Midbrain (tissue), 1 donor: ENCODE measurements at regions not wholly inside any gene's neighbourhood (a gene's known extent, or its start where the extent isn't known, plus 50 kb on each side); places are given as distances from the start of the nearest gene placed in this dataset.

Experiments used
- DNase-seq: peaks from one replicate; lab custom pipeline; 2025; lab: John Stamatoyannopoulos, UW

GRCh38 chr4:159444678-159445077, 341.8 kb downstream of the RAPGEF2 start:
- DNase-seq = no peak

GRCh38 chr4:159445692-159446091, 342.8 kb downstream of the RAPGEF2 start:
- no peak for DNase-seq

DNA sequence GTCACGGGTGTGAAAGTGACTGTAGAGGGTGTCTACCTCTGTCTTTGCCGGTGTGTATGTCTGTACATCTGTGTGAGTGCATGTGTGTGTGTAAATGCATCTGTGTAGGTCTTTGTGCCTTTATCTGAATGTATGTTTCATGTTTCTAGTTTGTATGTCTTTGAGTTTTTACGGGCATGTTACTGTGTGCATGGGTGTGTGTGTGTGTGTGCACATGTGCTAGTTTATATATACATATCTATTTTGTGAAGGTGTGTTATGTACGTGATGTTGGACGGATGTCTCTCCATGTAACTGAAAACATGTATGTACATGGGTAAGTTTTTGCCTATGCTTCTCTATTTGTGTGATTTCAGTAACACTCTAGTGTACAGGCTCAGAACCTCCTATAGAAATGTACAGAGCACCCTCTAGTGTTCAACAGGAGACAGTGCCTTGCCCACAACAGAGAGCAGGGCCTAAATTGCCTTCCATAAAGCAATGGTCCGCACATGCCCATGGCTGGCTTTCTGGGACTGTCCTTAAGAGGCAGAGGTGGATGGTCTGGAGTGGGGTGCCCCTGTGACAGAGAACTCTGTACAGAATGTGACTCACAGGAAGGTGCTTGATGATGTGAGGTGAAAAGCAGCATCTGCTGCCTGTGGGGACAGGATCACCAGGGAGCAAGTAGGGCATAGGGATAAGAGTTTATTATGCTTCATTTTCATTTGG, 343.5 kb downstream of the RAPGEF2 start:
- DNase-seq = peak; percentile 56

DNA sequence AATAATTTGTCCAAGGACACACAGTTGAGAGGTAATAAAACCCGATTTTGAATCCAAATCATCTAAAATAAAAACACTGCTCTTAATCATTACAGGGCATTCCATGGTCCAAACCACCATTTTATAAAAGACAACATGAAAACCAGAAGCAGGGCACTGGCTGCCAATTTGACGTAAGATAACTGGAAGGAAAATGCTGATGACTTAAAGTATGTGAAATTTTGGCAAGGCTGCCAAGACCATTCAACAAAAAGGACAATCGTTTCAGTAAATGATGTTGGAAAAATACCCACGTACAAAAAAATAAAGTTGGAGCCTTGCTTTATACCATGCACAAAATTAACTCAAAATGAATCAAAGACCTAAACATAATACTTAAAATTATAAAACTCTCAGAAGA, 344.4 kb downstream of the RAPGEF2 start:
- DNase-seq = no peak

GRCh38 chr4:159451006-159451405, 348.1 kb downstream of the RAPGEF2 start:
- no peak for DNase-seq

DNA sequence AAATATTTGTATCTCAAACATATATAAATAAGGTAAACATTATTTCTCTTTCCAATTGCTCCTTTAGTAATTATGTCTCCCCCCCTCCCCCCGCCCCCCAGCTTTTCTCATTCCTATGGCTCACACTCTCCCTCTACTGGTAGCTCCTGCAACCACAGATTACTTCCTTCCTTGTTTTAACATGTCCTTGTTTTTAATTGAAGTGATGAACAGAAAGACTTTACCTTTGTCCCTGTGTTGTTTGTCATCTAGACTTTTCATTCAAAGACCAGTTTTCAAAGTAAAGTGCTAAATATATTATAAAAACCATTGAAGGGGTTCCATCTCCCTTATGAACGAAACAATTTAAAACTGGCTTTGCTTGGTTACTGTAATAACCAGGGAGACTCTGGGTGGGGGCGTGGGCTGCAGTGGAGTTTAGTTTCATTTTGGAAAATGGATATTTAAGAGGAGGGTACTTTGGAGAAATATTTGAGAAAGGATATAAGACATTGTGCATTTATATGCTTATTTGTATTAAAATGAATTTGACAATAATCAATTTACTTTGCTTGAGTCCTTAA, 352.9 kb downstream of the RAPGEF2 start:
- DNase-seq = peak; percentile 12

- DNase-seq = no peak
Observed at GRCh38 chr4:159460371-159460770, 357.5 kb downstream of the RAPGEF2 start.

GRCh38 chr4:159463235-159463634, 360.4 kb downstream of the RAPGEF2 start:
- no peak for DNase-seq

DNA sequence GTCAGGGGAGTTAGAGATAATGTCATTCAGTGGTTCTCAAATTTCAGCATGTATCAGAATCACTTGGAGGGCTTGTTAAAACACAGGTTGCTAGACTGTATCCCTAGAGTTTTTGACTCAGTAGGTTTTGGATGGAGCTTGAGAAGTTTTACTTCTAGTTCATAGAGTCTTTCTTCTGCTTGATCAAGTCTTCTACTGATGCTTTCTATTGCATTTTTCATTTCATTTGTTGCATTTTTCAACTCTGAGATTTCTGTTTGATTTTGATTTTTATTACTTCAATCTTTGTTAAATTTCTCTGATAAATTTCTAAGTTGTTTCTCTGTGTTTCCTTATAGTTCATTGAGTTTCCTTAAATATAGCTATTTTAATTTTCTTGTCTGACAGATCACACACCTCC, 361.4 kb downstream of the RAPGEF2 start:
- DNase-seq = no peak

- no peak for DNase-seq
Observed at GRCh38 chr4:159476886-159477285, 374.0 kb downstream of the RAPGEF2 start.

GRCh38 chr4:159480826-159481225, 377.9 kb downstream of the RAPGEF2 start:
- DNase-seq = no peak

- DNase-seq = no peak
Observed at GRCh38 chr4:159481936-159482335, 379.1 kb downstream of the RAPGEF2 start.

DNA sequence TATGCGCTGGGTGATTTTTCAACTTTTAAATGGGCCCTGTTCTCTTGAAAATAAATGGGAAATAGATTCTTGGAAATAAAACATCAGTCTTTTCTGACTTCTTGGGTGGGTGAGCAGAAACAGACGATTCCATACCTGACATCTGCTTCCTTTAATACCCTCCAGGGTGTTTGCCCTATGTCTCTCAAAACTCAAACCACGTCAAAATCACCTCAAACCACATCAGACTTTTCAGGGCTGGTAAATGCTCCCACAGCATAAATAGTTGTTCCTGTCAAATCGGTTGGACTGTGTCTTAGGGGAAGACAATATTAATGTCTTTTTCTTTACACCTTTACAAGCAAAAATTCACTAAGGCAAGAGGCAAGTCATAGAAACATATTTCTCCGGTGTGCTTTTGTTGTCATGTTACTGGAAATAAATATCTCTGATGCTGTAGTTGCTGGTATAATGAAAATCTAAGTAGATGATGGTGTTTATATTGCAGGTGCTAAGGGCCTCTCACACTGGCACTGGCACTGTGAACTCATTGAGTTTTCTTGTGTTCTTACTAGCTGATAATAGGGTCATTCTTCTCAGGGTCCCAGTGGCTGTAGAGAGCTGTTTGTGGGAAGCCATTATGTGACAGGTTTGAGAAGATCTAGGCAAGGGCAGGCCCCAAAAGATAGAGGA, 380.4 kb downstream of the RAPGEF2 start:
- no peak for DNase-seq

GRCh38 chr4:159483782-159484741, 381.2 kb downstream of the RAPGEF2 start:
- DNase-seq = no peak

- DNase-seq = no peak
Observed at GRCh38 chr4:159484864-159485263, 382.0 kb downstream of the RAPGEF2 start.

DNA sequence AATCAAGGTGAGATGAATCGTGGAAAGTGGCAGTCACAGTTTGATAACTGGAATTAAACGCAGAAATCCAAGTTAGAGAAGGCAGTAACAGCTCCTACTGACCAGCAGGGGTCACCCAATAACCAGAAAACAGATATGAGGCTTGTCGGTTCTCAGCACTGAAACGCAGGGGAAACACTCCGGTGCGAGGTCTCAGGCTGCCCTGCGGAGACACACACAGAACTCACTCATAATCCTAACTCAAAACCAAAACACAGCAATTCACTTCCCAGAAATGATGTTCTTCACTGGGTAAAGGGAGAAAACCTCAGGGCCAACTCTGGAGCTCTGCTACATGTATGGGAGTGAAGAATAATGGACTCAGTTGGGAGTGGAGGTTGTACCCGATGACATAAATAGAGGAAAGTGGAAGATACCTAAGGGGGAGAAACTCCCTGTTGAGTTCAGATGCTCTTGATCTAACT, 384.4 kb downstream of the RAPGEF2 start:
- DNase-seq = peak; percentile 63

- no peak for DNase-seq
Observed at GRCh38 chr4:159489646-159490045, 386.8 kb downstream of the RAPGEF2 start.

DNA sequence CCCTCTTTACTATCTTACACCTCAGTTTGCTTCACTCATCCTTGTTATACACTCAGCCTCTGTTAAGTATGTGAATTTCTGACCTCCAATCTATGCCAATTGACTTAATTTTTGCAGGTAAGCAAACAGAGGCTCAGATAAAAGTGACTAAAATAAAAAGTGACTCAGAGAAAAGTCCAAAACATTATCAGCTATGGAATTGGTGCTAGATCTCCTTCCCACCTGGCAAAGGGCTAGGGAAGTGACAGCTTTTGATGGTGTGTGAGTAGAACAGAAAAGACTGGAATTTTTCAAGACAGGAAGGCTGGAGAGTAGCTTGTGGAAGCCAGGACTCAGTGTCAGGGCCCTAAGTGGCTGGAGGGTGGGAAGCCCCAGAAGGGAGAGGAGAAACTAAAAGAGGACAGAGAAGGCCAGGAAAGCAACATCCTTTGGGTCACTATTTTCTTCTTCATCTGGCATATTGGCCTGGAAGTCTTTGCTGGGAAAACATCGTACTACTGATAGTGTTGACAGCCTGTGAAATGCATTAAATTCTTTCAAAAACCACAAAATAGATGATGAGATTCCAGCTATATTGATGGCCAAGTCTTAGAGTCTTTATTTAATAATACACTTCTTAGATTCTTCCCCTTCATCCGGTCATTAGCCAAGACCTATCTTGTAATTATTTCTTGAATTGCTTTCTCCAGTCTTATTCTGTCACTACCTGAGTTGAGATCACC, 392.8 kb downstream of the RAPGEF2 start:
- DNase-seq = no peak

DNA sequence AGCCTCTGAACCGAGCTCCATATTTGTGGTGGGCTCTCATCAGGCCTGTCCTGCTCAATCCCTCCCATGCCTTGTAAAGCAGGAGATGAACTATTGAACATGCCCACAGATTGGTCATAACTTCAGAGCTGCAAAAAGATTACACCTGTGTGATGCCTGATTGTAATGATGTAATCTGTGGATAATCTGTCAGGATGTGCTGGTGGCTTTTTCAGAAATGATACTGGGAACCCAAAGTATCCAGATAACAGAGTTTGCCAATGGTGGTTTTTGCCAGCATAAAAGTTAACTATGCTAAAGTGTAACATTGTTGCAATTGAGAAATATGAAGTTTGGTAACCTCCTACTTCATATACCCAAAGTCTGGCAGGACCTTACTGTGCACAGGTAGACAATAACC, 393.4 kb downstream of the RAPGEF2 start:
- no peak for DNase-seq

GRCh38 chr4:159497936-159498335, 395.1 kb downstream of the RAPGEF2 start:
- DNase-seq = no peak

GRCh38 chr4:159498446-159499115, 395.7 kb downstream of the RAPGEF2 start:
- DNase-seq = no peak
